Calu3 (cell line): ENCODE measurements at regions not wholly inside any gene's neighbourhood (a gene's known extent, or its start where the extent isn't known, plus 50 kb on each side); places are given as distances from the start of the nearest gene placed in this dataset.

ENCODE experiments used
- BruUV-seq: library from RNA; stranded (reverse); fragments of 400-500 nt; replicated peaks from 2 replicates; lab custom pipeline; 2021; lab: Mats Ljungman, UMichigan
- CTCF ChIA-PET: fragments of 300-600 bp; sonication (Branson Sonifier 250); formaldehyde crosslinking; loops from one replicate; lab custom pipeline; 2022; ENCODE audit warnings: antibody characterized with exemption; lab: Charles Lee
- DNase-seq: peaks from one replicate; pipeline ENCODE4 v3.0.0; 2022
- H3K27ac Mint-ChIP-seq: one replicate; pipeline ENCODE4 v1.8.0; 2022; ENCODE audit warnings: mixed read lengths; ENCODE audit not compliant: unreplicated experiment
- H3K27me3 Mint-ChIP-seq: one replicate; pipeline ENCODE4 v1.8.0; 2022; ENCODE audit warnings: mixed read lengths; ENCODE audit not compliant: unreplicated experiment
- H3K36me3 Mint-ChIP-seq: one replicate; pipeline ENCODE4 v1.8.0; 2022; ENCODE audit warnings: mild to moderate bottlenecking, moderate library complexity, mixed read lengths; ENCODE audit not compliant: insufficient read depth, unreplicated experiment
- H3K4me1 Mint-ChIP-seq: one replicate; pipeline ENCODE4 v1.8.0; 2022; ENCODE audit warnings: mild to moderate bottlenecking, low read depth, mixed read lengths; ENCODE audit not compliant: unreplicated experiment
- H3K4me3 Mint-ChIP-seq: one replicate; pipeline ENCODE4 v1.8.0; 2022; ENCODE audit warnings: mild to moderate bottlenecking, low read depth, moderate library complexity, mixed read lengths; ENCODE audit not compliant: unreplicated experiment
- H3K9me3 Mint-ChIP-seq: one replicate; pipeline ENCODE4 v1.8.0; 2022; ENCODE audit warnings: low read depth, mixed read lengths; ENCODE audit not compliant: unreplicated experiment
- CTCF ChIP-seq: fragments of 200-600 bp; IDR thresholded peaks from one replicate; pipeline ENCODE4 v1.8.0; 2022; ENCODE audit warnings: antibody characterized with exemption; ENCODE audit not compliant: unreplicated experiment
- intact Hi-C: fragments of 100-400 bp; cut with micrococcal nuclease; formaldehyde crosslinking; loops from one replicate; pipeline ENCODE4 v1.10.0; 2022; ENCODE audit not compliant: unreplicated experiment

DNA sequence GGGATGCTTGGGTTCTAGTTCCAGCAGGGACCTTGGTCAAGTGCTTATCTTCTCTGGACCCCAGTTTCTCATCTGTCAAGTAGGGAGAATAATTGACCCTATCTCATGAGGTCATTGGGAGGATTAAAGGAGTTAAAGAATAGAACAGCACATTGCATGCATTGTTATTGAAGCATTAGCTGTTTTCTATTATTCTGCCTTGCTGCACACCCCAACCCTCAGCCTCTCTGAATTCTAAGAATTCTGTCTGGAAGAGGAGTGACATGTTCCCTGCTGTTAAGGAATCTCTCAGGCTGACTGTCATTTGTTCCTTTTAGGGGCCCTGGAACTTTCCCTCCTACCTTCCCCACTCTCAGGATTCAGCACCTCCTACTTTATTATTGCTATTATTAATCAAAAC, 73.9 kb downstream of the NENF start:
- intact Hi-C loops = no loop called here

GRCh38 chr1:212507369-212507768, 74.6 kb downstream of the NENF start:
- DNase-seq = no peak
- H3K4me3 Mint-ChIP-seq = no peak overlapping the region
- intact Hi-C loops = no loop called here
- H3K9me3 Mint-ChIP-seq = peaks cover 5% of the 10 kb centered on the region
- H3K27me3 Mint-ChIP-seq = no peaks in the 10 kb centered on the region
- CTCF ChIA-PET = no interaction called here
- no peak for TF ChIP-seq CTCF
- no TSS peak for BruUV-seq
- H3K36me3 Mint-ChIP-seq = no peaks in the 10 kb centered on the region
- H3K4me1 Mint-ChIP-seq = no peaks in the 10 kb centered on the region
- H3K27ac Mint-ChIP-seq = no peak overlapping the region

More for the DNA sequence above, 73.9 kb downstream of the NENF start:
- Mint-ChIP-seq H3K36me3 (no peaks in the 10 kb centered on the region), H3K9me3 (peaks cover 5% of the 10 kb centered on the region), H3K27ac (no peak overlapping the region), H3K27me3 (no peaks in the 10 kb centered on the region), H3K4me1 (no peaks in the 10 kb centered on the region), H3K4me3 (no peak overlapping the region)
- TF ChIP-seq CTCF = no peak
- DNase-seq = no peak
- CTCF ChIA-PET = interaction anchor here (0.6 kb wide), 1 partner anchor 52 kb away, joined by 4 read pairs; no protein-coding TSS in a partner anchor
- BruUV-seq = no TSS peak

- Mint-ChIP-seq H3K4me1 (no peaks in the 10 kb centered on the region), H3K27me3 (no peaks in the 10 kb centered on the region), H3K36me3 (no peaks in the 10 kb centered on the region), H3K27ac (no peak overlapping the region), H3K4me3 (no peak overlapping the region), H3K9me3 (peaks cover 5% of the 10 kb centered on the region)
- CTCF ChIA-PET = interaction anchor here (1.2 kb wide), 1 partner anchor 54 kb away, joined by 3 read pairs; no protein-coding TSS in a partner anchor
- DNase-seq = no peak
- TF ChIP-seq CTCF = no peak
- no TSS peak for BruUV-seq
- intact Hi-C loops = no loop called here
These were observed 80.3 kb downstream of the NENF start for GRCh38 chr1:212512816-212513559.

DNA sequence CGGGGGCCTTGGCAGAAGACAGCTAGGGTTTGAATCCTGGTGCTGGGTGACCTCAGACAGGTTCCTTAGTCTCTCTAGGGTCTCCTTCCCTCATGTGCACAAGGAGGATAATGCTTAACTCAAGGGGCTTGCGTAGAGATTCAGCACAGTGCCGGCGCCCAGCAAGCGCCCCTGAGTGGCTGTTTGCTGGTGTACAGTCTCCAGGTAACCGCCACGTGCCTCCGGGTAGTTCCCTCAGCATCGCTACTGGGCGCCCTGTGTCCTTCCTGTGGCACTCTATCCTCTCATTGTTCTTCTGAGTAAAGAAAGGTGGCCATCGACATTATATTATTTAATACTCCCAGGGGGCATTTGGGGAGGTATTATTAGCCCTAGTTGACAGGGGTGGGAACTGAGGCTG, 80.9 kb downstream of the NENF start:
- DNase-seq = no peak
- peaks cover 4% of the 10 kb centered on the region for H3K4me1 Mint-ChIP-seq
- no peak for TF ChIP-seq CTCF
- H3K27me3 Mint-ChIP-seq = no peaks in the 10 kb centered on the region
- intact Hi-C loops = no loop called here
- H3K9me3 Mint-ChIP-seq = peaks cover 5% of the 10 kb centered on the region
- CTCF ChIA-PET = interaction anchor here (1.1 to 1.2 kb wide), 2 partner anchors 28 to 54 kb away, joined by 3 read pairs; no protein-coding TSS in a partner anchor
- BruUV-seq = no TSS peak
- H3K27ac Mint-ChIP-seq = no peak overlapping the region
- peaks cover 2% of the 10 kb centered on the region for H3K36me3 Mint-ChIP-seq
- H3K4me3 Mint-ChIP-seq = no peak overlapping the region
